ENCODE measurements at regions not wholly inside any gene's neighbourhood (a gene's known extent, or its start where the extent isn't known, plus 50 kb on each side); places are given as distances from the start of the nearest gene placed in this dataset.

DNA sequence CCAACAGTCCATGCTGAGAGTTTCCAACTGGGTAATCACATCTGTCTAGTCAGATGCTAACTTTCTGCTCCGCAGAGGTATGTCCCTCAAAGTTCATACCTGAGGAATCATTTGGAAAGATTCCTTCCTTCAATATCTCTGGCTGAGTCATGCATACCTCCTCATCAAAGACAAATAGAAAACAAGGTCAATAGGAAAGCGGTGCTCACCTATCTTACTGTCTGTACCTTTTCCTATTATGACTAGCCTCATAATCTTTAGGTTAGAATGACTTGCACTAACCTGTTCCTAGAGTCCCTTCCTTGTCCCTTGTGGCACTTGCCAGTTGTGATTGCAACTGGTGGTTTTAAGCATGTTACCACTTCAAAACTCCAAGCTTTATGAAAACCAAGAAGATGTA lies 78.2 kb upstream of the PTPRK start:
- no peak for TF ChIP-seq POLR2A (IDR thresholded peaks at IDR 0.05; ENCODE audit: low read depth)
- no peak for TF ChIP-seq POLR2AphosphoS5 (IDR thresholded peaks at IDR 0.05)
- TF ChIP-seq, protein P1, sequence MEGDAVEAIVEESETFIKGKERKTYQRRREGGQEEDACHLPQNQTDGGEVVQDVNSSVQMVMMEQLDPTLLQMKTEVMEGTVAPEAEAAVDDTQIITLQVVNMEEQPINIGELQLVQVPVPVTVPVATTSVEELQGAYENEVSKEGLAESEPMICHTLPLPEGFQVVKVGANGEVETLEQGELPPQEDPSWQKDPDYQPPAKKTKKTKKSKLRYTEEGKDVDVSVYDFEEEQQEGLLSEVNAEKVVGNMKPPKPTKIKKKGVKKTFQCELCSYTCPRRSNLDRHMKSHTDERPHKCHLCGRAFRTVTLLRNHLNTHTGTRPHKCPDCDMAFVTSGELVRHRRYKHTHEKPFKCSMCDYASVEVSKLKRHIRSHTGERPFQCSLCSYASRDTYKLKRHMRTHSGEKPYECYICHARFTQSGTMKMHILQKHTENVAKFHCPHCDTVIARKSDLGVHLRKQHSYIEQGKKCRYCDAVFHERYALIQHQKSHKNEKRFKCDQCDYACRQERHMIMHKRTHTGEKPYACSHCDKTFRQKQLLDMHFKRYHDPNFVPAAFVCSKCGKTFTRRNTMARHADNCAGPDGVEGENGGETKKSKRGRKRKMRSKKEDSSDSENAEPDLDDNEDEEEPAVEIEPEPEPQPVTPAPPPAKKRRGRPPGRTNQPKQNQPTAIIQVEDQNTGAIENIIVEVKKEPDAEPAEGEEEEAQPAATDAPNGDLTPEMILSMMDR (IDR thresholded peaks at IDR 0.05), result no peak

Measured in esophagus muscularis mucosa (tissue), 3 donors.